BLaER1 (cell line): ENCODE measurements at regions not wholly inside any gene's neighbourhood (a gene's known extent, or its start where the extent isn't known, plus 50 kb on each side); places are given as distances from the start of the nearest gene placed in this dataset.
"Not testable (repeated sequence)": the region's sequence is repeated elsewhere in the genome, so short reads cannot be mapped to it uniquely, and the experiment has no call there.

ENCODE experiments used
- H3K27ac ChIP-seq: shearing (Covaris generic); formaldehyde crosslinking; 2 replicates; pipeline ENCODE4 v1.8.1; 2022
- H3K27me3 ChIP-seq: shearing (Covaris generic); formaldehyde crosslinking; 2 replicates; pipeline ENCODE4 v1.8.1; 2022
- H3K36me3 ChIP-seq: shearing (Covaris generic); formaldehyde crosslinking; 2 replicates; pipeline ENCODE4 v1.8.1; 2022
- H3K4me1 ChIP-seq: shearing (Covaris generic); formaldehyde crosslinking; 2 replicates; pipeline ENCODE4 v1.8.1; 2022
- H3K4me2 ChIP-seq: shearing (Covaris generic); formaldehyde crosslinking; 2 replicates; pipeline ENCODE4 v1.8.1; 2022
- H3K4me3 ChIP-seq: shearing (Covaris generic); formaldehyde crosslinking; 2 replicates; pipeline ENCODE4 v1.8.1; 2022
- H3K9ac ChIP-seq: shearing (Covaris generic); formaldehyde crosslinking; 2 replicates; pipeline ENCODE4 v1.8.1; 2022
- H3K9me3 ChIP-seq: shearing (Covaris generic); formaldehyde crosslinking; 2 replicates; pipeline ENCODE4 v1.8.1; 2022
- H4K20me1 ChIP-seq: shearing (Covaris generic); formaldehyde crosslinking; 2 replicates; pipeline ENCODE4 v1.8.1; 2022
- Cebpa-rat ChIP-seq: shearing (Covaris generic); IDR thresholded peaks from 2 replicates; pipeline ENCODE4 v1.8.1; 2022

DNA sequence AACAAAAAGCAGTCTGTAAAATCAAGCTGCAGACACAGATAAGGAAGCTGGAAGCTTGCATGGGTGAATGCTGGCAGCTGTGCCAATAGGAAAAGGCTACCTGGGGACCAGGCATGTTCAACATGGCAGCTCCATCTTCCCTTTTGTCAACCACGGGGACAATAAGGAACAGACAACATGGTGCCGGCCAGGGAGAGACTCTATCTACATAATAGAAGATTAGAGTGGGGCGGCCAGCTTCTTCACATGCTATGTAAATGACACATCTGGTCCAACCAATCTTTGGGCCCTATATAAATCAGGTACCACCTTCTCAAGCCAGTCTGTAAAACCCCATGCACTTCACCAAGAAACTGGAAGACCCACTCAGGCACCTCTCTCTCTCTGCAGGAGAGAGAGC lies 157.6 kb downstream of the SUDS3 start:
- no peak overlapping the region for H3K27ac ChIP-seq
- peaks cover 36% of the 10 kb centered on the region for H3K4me1 ChIP-seq
- H3K27me3 ChIP-seq: no peaks in the 10 kb centered on the region
- TF ChIP-seq Cebpa-rat: no peak
- no peaks in the 10 kb centered on the region for H4K20me1 ChIP-seq
- H3K36me3 ChIP-seq: no peaks in the 10 kb centered on the region
- no peak overlapping the region for H3K4me3 ChIP-seq
- no peak overlapping the region for H3K9ac ChIP-seq
- no peaks in the 10 kb centered on the region for H3K9me3 ChIP-seq
- no peak overlapping the region for H3K4me2 ChIP-seq

DNA sequence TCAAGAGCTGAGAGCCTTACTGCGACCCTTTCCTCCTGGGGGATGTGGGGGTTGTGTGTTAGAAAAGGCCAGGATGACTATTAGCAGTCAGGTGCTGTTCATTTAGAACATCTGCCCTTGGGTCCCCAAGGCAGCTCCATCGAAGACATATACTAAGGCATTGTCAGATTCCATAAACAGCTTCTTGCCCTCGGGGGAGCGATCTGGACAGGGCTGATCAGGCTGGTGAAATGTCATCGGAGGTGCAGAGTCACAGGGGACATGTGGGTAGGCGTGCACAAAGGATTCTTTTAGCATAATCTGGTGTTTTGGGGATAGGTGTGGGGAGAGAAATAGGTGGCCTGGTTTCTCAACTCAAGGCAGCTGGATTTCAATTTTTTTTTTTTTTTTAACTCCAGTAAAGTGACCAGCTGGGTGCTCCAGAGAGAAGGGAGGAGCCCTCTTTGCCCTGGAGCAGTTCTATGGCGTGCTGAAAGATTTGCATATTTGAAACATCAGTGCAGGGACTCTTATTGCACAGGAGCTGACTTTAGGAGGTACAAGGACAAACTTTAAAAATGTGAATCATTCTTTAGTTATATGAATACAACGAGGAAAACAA lies 160.1 kb downstream of the SUDS3 start:
- Histone ChIP-seq H4K20me1 (no peaks in the 10 kb centered on the region), H3K4me3 (no peak overlapping the region), H3K27me3 (no peaks in the 10 kb centered on the region), H3K4me1 (peaks cover 36% of the 10 kb centered on the region), H3K36me3 (no peaks in the 10 kb centered on the region), H3K9me3 (no peaks in the 10 kb centered on the region), H3K9ac (no peak overlapping the region), H3K4me2 (peak overlapping the region; percentile 61), H3K27ac (no peak overlapping the region)
- TF ChIP-seq Cebpa-rat: no peak

DNA sequence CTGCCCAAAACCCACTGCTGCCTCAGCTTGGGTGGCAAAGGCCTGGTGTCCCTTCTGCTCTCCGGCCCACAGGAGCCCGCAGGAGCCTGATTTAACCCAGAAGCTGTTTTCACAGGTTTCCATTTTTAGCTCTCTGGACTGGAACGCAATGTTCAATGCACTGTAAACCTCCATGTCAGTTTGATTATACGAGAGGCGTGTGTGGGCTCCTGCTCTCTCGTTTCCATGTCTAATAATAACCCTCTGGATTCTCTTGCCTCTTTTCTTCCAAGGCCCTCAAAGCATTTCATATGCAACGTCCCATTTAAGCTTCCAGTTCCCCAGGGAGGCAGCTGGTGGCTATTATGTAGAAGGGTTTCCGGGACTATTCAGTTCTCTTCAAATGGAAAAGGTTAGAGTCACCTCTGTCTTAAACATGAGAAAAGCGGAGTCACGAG lies 161.1 kb downstream of the SUDS3 start:
- TF ChIP-seq Cebpa-rat: no peak
- Histone ChIP-seq H3K4me3 (no peak overlapping the region), H3K27me3 (no peaks in the 10 kb centered on the region), H3K9ac (no peak overlapping the region; the same call in 1 of the 2 replicates), H4K20me1 (no peaks in the 10 kb centered on the region), H3K4me1 (peaks cover 36% of the 10 kb centered on the region), H3K9me3 (no peaks in the 10 kb centered on the region), H3K27ac (no peak overlapping the region; the same call in 1 of the 2 replicates), H3K36me3 (no peaks in the 10 kb centered on the region), H3K4me2 (peak overlapping the region; percentile 61)

DNA sequence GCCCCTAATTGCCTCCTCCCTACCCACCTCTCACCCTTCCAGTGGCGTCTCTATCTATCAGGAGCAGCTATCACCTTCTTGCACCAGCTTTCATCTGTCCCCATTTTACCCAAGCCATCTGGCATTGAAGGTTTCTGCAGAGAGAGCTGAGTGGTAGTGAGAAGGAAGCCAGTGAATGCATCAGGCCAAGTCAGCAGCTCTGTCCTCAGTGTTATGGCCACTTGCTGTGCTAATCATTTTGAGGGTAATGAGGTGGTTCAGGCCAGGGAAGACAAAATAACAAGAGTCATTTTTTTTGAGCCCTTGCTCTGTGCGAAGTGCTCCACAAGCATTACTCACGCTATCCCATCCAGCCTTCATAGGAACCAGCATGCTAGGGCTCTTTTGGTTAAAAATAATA lies 164.7 kb downstream of the SUDS3 start:
- peaks cover 23% of the 10 kb centered on the region for H3K4me1 ChIP-seq
- no peak overlapping the region for H3K4me3 ChIP-seq
- no peak overlapping the region for H3K27ac ChIP-seq
- no peaks in the 10 kb centered on the region for H4K20me1 ChIP-seq
- no peak overlapping the region for H3K4me2 ChIP-seq
- H3K36me3 ChIP-seq: no peaks in the 10 kb centered on the region
- H3K9me3 ChIP-seq: no peaks in the 10 kb centered on the region
- no peak overlapping the region for H3K9ac ChIP-seq
- no peaks in the 10 kb centered on the region for H3K27me3 ChIP-seq
- TF ChIP-seq Cebpa-rat: no peak

DNA sequence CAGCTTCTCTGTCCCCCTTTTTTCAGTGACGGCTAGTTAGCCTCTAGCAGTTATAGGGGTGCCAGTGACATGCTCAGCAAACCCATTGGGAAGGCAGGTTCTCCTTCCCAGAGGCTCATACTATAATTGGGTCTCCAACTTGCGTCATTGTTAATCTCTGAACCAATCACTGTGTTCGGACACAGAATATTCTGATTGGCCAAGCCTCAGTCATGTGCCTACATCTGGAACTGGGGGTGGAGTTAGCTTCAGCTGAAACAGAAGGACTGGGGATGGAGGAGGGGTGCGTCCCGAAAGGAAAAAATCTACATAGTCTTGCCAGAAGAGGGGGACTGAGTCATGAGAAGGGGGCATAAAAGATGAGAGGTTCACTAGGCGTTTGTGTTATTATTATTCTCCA lies 165.6 kb downstream of the SUDS3 start:
- H3K27ac ChIP-seq: no peak overlapping the region
- H3K4me2 ChIP-seq: no peak overlapping the region
- no peak overlapping the region for H3K9ac ChIP-seq
- H3K4me1 ChIP-seq: peaks cover 14% of the 10 kb centered on the region
- no peak for TF ChIP-seq Cebpa-rat
- H4K20me1 ChIP-seq: no peaks in the 10 kb centered on the region
- H3K27me3 ChIP-seq: no peaks in the 10 kb centered on the region
- no peaks in the 10 kb centered on the region for H3K9me3 ChIP-seq
- H3K4me3 ChIP-seq: no peak overlapping the region
- H3K36me3 ChIP-seq: no peaks in the 10 kb centered on the region

DNA sequence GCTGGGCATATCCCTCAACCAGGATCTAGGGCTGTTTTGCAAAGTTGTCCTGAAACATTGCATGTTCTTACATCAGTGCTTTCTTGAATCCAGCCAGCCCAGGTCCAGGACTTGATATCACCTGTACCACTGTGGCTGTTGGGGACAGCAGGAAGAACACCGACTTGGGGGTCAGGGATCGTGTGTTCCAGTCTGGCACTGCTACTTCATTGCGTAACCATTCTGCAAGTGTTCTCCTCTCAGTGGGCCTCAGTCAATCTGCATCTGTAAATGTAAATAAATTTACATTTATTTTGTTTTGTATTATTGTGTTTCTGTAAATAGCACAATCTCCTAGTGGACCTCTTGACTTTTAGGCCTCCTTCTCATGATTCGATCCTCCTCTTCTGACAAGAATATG lies 167.3 kb downstream of the SUDS3 start:
- H3K9ac ChIP-seq: no peak overlapping the region
- H3K4me3 ChIP-seq: no peak overlapping the region
- peaks cover 5% of the 10 kb centered on the region for H3K4me1 ChIP-seq
- H3K4me2 ChIP-seq: no peak overlapping the region
- H4K20me1 ChIP-seq: no peaks in the 10 kb centered on the region
- no peaks in the 10 kb centered on the region for H3K36me3 ChIP-seq
- H3K27me3 ChIP-seq: no peaks in the 10 kb centered on the region
- H3K9me3 ChIP-seq: peaks cover 8% of the 10 kb centered on the region
- peak; percentile 40; the same call in 1 of the 2 replicates for TF ChIP-seq Cebpa-rat
- no peak overlapping the region for H3K27ac ChIP-seq

DNA sequence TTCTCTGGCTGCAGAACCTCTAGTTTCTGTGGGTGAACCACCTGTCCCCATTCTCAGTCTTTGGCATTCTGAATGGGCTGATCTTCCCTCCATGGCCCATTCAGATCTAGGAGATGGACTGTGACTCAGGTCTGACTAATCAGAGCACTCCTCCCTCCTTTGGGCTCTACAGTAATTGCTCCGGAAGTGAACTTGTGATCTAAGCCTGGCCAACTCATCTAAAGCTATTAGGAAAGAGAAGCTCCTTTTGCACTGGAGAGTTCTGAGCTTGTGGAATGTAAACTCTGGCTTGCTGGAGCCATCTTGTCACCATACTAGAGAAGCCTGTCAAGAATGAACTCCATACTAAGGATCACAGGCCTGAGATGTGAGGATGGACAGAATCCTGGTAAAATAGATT lies 168.2 kb downstream of the SUDS3 start:
- Histone ChIP-seq H3K4me1 (peaks cover 14% of the 10 kb centered on the region), H3K4me2 (no peak overlapping the region), H3K9ac (no peak overlapping the region), H3K27ac (no peak overlapping the region), H3K27me3 (no peaks in the 10 kb centered on the region), H3K36me3 (no peaks in the 10 kb centered on the region), H3K9me3 (peaks cover 8% of the 10 kb centered on the region), H4K20me1 (no peaks in the 10 kb centered on the region), H3K4me3 (no peak overlapping the region)
- TF ChIP-seq Cebpa-rat: no peak

DNA sequence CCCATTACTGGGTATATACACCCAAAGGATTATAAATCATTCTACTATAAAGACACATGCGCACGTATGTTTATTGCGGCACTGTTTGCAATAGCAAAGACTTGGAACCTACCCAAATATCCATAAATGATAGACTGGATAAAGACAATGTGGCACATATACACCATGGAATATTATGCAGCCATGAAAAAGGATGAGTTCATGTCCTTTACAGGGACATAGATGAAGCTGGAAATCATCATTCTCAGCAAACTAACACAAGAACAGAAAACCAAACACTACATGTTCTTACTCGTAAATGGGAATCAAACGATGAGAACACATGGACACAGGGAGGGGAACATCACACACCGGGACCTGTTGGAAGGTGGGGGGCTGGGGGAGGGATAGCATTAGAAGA lies 171.3 kb downstream of the SUDS3 start:
- H3K27ac ChIP-seq, H3K27me3 ChIP-seq, H3K36me3 ChIP-seq, H4K20me1 ChIP-seq, H3K4me2 ChIP-seq, H3K9ac ChIP-seq, H3K4me3 ChIP-seq: not testable (repeated sequence)
- peaks cover 21% of the 10 kb centered on the region for H3K4me1 ChIP-seq
- H3K9me3 ChIP-seq: peaks cover 19% of the 10 kb centered on the region

DNA sequence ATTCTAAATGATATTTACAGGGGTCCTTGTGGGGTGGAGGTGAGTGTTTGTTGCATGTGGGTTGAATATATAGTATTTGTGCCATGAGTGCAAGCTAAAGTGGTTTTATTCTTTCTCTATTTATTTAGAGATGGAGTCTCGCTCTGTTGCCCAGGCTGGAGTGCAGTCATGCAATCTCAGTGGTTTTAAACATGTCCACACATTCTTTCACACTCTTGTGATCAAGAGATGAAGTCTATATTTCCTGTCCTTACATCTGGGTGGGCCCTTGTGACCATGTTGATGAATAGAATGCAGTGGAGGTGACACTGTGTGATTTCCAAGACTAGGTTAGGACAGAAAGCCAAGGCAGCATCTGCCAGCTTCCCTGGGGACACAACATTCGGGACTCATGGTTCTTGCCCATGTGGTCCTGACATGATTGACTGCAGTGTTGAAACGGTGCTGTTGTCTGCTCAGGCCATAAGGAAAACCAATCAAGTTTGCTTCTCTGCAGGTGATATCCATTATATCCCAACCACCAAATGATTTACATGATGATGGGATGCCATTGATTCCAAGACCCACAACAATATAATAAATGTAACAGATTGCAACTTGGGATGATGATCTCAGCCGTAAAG lies 172.6 kb downstream of the SUDS3 start:
- Histone ChIP-seq H3K27me3 (no peaks in the 10 kb centered on the region), H3K4me2 (peak overlapping the region; percentile 74), H3K27ac (no peak overlapping the region), H4K20me1 (no peaks in the 10 kb centered on the region), H3K4me1 (peaks cover 21% of the 10 kb centered on the region), H3K36me3 (no peaks in the 10 kb centered on the region), H3K9ac (no peak overlapping the region), H3K9me3 (peaks cover 19% of the 10 kb centered on the region), H3K4me3 (no peak overlapping the region)
- TF ChIP-seq Cebpa-rat: no peak

DNA sequence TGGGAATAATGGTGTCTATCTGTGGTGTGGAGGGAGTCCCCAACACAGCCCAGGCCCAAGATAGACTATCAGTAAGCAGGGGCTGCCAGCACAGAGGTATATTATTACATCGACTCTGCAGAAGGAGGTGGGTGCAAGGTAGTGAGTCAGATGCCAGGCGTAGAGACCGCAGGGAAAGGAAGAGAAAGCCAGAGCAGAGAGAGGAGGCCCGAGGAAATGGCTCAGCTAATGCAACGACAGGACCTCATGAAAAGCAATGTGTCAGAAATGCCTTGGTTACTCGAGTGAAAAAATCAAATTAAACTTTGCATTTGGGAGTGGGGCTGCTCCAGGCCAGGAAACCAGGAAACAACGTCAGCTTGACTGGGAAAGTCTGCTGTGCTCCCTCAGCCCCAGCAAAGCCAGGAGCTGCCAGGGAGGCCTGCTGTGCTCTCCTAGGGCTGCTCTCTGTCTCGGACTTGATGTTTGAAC lies 173.2 kb downstream of the SUDS3 start:
- H3K9me3 ChIP-seq: peaks cover 19% of the 10 kb centered on the region
- no peak overlapping the region for H3K27ac ChIP-seq
- no peaks in the 10 kb centered on the region for H4K20me1 ChIP-seq
- H3K9ac ChIP-seq: no peak overlapping the region
- no peak overlapping the region for H3K4me3 ChIP-seq
- H3K4me1 ChIP-seq: peaks cover 21% of the 10 kb centered on the region
- H3K27me3 ChIP-seq: no peaks in the 10 kb centered on the region
- H3K4me2 ChIP-seq: peak overlapping the region; percentile 74
- no peak for TF ChIP-seq Cebpa-rat
- no peaks in the 10 kb centered on the region for H3K36me3 ChIP-seq
